IPS DF 6.9 (cell line): ENCODE measurements at regions not wholly inside any gene's neighbourhood (a gene's known extent, or its start where the extent isn't known, plus 50 kb on each side); places are given as distances from the start of the nearest gene placed in this dataset.

Experiments
- DNase-seq: peaks from one replicate; pipeline ENCODE4 v3.0.0-alpha.2; 2013; ENCODE audit warnings: low read depth, low spot score
- H3K27ac ChIP-seq: one replicate; pipeline ENCODE4 v1.5.1; 2013; ENCODE audit warnings: low read length, control low read depth
- H3K27me3 ChIP-seq: 2 replicates; pipeline ENCODE4 v1.6.1; 2013; ENCODE audit warnings: mild to moderate bottlenecking, low read length; ENCODE audit not compliant: control insufficient read depth, insufficient read depth
- H3K36me3 ChIP-seq: 2 replicates; pipeline ENCODE4 v1.6.1; 2013; ENCODE audit warnings: low read length; ENCODE audit not compliant: control insufficient read depth, insufficient read depth
- H3K4me1 ChIP-seq: 2 replicates; pipeline ENCODE4 v1.6.1; 2013; ENCODE audit warnings: low read length; ENCODE audit not compliant: control insufficient read depth, insufficient read depth
- H3K4me3 ChIP-seq: 2 replicates; pipeline ENCODE4 v1.5.1; 2013; ENCODE audit warnings: mild to moderate bottlenecking, low read length
- H3K9me3 ChIP-seq: 2 replicates; pipeline ENCODE4 v1.6.1; 2013; ENCODE audit warnings: low read length, inconsistent platforms; ENCODE audit not compliant: control insufficient read depth, insufficient read depth
- WGBS: extraction: QIAGEN DNeasy Blood & Tissue Kit; methylation state at CpG from one replicate; pipeline ENCODE4 v1.1.7; 2013; ENCODE audit warnings: mixed read lengths, missing lambda C conversion rate; ENCODE audit not compliant: insufficient read length, insufficient coverage; 5-methylcytosine and 5-hydroxymethylcytosine counted together

GRCh38 chr7:388961-389701 lies 99.2 kb downstream of the FOXL3 start:
- Histone ChIP-seq H3K9me3 (no peaks in the 10 kb centered on the region), H3K27ac (no peak overlapping the region), H3K4me3 (no peak overlapping the region), H3K36me3 (no peaks in the 10 kb centered on the region; the same call in 1 of the 2 replicates), H3K27me3 (no peaks in the 10 kb centered on the region), H3K4me1 (0 out of 2 replicates have a peak, but pooled peaks cover 1% of the 10 kb centered on the region)
- DNase-seq: no peak
- WGBS: no CpG with 5 or more reads among the region's 31 CpGs

GRCh38 chr7:389911-390601 lies 100.1 kb downstream of the FOXL3 start:
- no peaks in the 10 kb centered on the region for H3K27me3 ChIP-seq
- no peak for DNase-seq
- H3K9me3 ChIP-seq: no peaks in the 10 kb centered on the region
- H3K36me3 ChIP-seq: no peaks in the 10 kb centered on the region; the same call in 1 of the 2 replicates
- 0 out of 2 replicates have a peak, but pooled peaks cover 1% of the 10 kb centered on the region for H3K4me1 ChIP-seq
- no CpG with 5 or more reads among the region's 21 CpGs for WGBS
- H3K4me3 ChIP-seq: no peak overlapping the region
- no peak overlapping the region for H3K27ac ChIP-seq

GRCh38 chr7:390761-391410 lies 100.9 kb downstream of the FOXL3 start:
- no peak overlapping the region for H3K27ac ChIP-seq
- H3K4me3 ChIP-seq: no peak overlapping the region
- no peak for DNase-seq
- H3K36me3 ChIP-seq: no peaks in the 10 kb centered on the region; the same call in 1 of the 2 replicates
- H3K9me3 ChIP-seq: no peaks in the 10 kb centered on the region; the same call in none of the 2 replicates
- no CpG with 5 or more reads among the region's 20 CpGs for WGBS
- no peaks in the 10 kb centered on the region for H3K27me3 ChIP-seq
- H3K4me1 ChIP-seq: 0 out of 2 replicates have a peak, but pooled peaks cover 1% of the 10 kb centered on the region

- no peaks in the 10 kb centered on the region; the same call in 1 of the 2 replicates for H3K36me3 ChIP-seq
- 0 out of 2 replicates have a peak, but pooled peaks cover 1% of the 10 kb centered on the region for H3K4me1 ChIP-seq
- no peaks in the 10 kb centered on the region; the same call in none of the 2 replicates for H3K9me3 ChIP-seq
- H3K27ac ChIP-seq: no peak overlapping the region
- no CpG with 5 or more reads among the region's 26 CpGs for WGBS
- no peaks in the 10 kb centered on the region for H3K27me3 ChIP-seq
- DNase-seq: no peak
- no peak overlapping the region for H3K4me3 ChIP-seq
Observed at GRCh38 chr7:391411-391951, 101.5 kb downstream of the FOXL3 start.

- Histone ChIP-seq H3K27me3 (no peaks in the 10 kb centered on the region), H3K27ac (no peak overlapping the region), H3K4me3 (no peak overlapping the region), H3K4me1 (0 out of 2 replicates have a peak, but pooled peaks cover 1% of the 10 kb centered on the region), H3K9me3 (peaks cover 4% of the 10 kb centered on the region), H3K36me3 (no peaks in the 10 kb centered on the region; the same call in 1 of the 2 replicates)
- WGBS: no CpG with 5 or more reads among the region's 25 CpGs
- DNase-seq: no peak
Observed at GRCh38 chr7:391961-392524, 102.1 kb downstream of the FOXL3 start.

- WGBS: no CpG with 5 or more reads among the region's 3 CpGs
- DNase-seq: no peak
- Histone ChIP-seq H3K36me3 (no peaks in the 10 kb centered on the region; the same call in 1 of the 2 replicates), H3K27ac (no peak overlapping the region), H3K9me3 (peaks cover 4% of the 10 kb centered on the region), H3K4me1 (0 out of 2 replicates have a peak, but pooled peaks cover 1% of the 10 kb centered on the region), H3K27me3 (no peaks in the 10 kb centered on the region), H3K4me3 (no peak overlapping the region)
Observed at GRCh38 chr7:392822-393221, 102.9 kb downstream of the FOXL3 start.

GRCh38 chr7:395643-396042 lies 105.7 kb downstream of the FOXL3 start:
- H3K36me3 ChIP-seq: no peaks in the 10 kb centered on the region
- DNase-seq: no peak
- no peak overlapping the region for H3K4me3 ChIP-seq
- 0 out of 2 replicates have a peak, but pooled peaks cover 1% of the 10 kb centered on the region for H3K4me1 ChIP-seq
- H3K9me3 ChIP-seq: peaks cover 6% of the 10 kb centered on the region
- H3K27ac ChIP-seq: no peak overlapping the region
- H3K27me3 ChIP-seq: no peaks in the 10 kb centered on the region

- H3K4me1 ChIP-seq: no peaks in the 10 kb centered on the region
- H3K27ac ChIP-seq: no peak overlapping the region
- no peaks in the 10 kb centered on the region for H3K27me3 ChIP-seq
- H3K36me3 ChIP-seq: no peaks in the 10 kb centered on the region
- no peak overlapping the region for H3K4me3 ChIP-seq
- peaks cover 6% of the 10 kb centered on the region for H3K9me3 ChIP-seq
- no CpG with 5 or more reads among the region's 2 CpGs for WGBS
- no peak for DNase-seq
Observed at GRCh38 chr7:398888-399287, 108.9 kb downstream of the FOXL3 start.

GRCh38 chr7:400901-401485 lies 111.0 kb downstream of the FOXL3 start:
- Histone ChIP-seq H3K9me3 (peaks cover 6% of the 10 kb centered on the region; the same call in 1 of the 2 replicates), H3K27ac (no peak overlapping the region), H3K36me3 (no peaks in the 10 kb centered on the region), H3K4me1 (no peaks in the 10 kb centered on the region), H3K4me3 (no peak overlapping the region), H3K27me3 (no peaks in the 10 kb centered on the region)
- DNase-seq: no peak
- no CpG with 5 or more reads among the region's 9 CpGs for WGBS
